ENCODE measurements at regions not wholly inside any gene's neighbourhood (a gene's known extent, or its start where the extent isn't known, plus 50 kb on each side); places are given as distances from the start of the nearest gene placed in this dataset.

DNA sequence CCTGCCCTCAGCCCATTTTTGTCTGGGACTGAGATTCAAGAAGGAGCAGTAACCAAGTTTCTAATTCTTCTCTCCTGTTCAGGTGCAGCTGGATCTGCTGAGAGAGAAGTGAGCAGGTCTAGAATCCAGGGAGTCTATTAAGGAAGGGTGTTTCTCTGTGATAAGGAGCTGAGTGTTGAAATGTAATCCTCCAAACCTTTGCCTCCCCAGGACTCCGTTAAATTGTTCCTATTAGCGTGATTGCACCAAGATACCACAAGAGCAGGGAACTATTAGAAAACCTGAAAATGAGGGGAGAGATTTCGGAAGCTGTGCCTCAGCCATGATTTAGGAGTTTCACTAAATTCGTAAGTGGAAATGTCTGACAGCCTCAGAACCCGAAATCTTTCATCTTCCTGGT, 192.6 kb downstream of the EBLN2 start:
- TF ChIP-seq, protein P1, sequence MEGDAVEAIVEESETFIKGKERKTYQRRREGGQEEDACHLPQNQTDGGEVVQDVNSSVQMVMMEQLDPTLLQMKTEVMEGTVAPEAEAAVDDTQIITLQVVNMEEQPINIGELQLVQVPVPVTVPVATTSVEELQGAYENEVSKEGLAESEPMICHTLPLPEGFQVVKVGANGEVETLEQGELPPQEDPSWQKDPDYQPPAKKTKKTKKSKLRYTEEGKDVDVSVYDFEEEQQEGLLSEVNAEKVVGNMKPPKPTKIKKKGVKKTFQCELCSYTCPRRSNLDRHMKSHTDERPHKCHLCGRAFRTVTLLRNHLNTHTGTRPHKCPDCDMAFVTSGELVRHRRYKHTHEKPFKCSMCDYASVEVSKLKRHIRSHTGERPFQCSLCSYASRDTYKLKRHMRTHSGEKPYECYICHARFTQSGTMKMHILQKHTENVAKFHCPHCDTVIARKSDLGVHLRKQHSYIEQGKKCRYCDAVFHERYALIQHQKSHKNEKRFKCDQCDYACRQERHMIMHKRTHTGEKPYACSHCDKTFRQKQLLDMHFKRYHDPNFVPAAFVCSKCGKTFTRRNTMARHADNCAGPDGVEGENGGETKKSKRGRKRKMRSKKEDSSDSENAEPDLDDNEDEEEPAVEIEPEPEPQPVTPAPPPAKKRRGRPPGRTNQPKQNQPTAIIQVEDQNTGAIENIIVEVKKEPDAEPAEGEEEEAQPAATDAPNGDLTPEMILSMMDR (IDR thresholded peaks at IDR 0.05): no peak
- no peak for TF ChIP-seq POLR2A (IDR thresholded peaks at IDR 0.05)
